MG63 (cell line): ENCODE measurements at regions not wholly inside any gene's neighbourhood (a gene's known extent, or its start where the extent isn't known, plus 50 kb on each side); places are given as distances from the start of the nearest gene placed in this dataset.
"Not testable (repeated sequence)": the region's sequence is repeated elsewhere in the genome, so short reads cannot be mapped to it uniquely, and the experiment has no call there.

Experiments used
- DNase-seq: peaks from one replicate; pipeline ENCODE4 v3.0.0-alpha.2; 2020
- H3K27me3 ChIP-seq: fragments of 250-450 bp; sonication (Bioruptor Pico); 2 replicates; pipeline ENCODE4 v1.5.1; 2020; ENCODE audit warnings: mild to moderate bottlenecking, moderate library complexity
- H3K36me3 ChIP-seq: fragments of 250-450 bp; sonication (Bioruptor Pico); 2 replicates; pipeline ENCODE4 v1.5.1; 2020; ENCODE audit warnings: mild to moderate bottlenecking, moderate library complexity
- H3K4me3 ChIP-seq: fragments of 250-450 bp; sonication (Bioruptor Pico); 2 replicates; pipeline ENCODE4 v1.5.1; 2020; ENCODE audit warnings: mild to moderate bottlenecking, moderate library complexity
- H3K9me3 ChIP-seq: fragments of 250-450 bp; sonication (Bioruptor Pico); 2 replicates; pipeline ENCODE4 v1.5.1; 2020; ENCODE audit warnings: mild to moderate bottlenecking, moderate library complexity

GRCh38 chr20:61101321-61101720, 150.7 kb upstream of the CDH4 start:
- DNase-seq, H3K36me3 ChIP-seq, H3K4me3 ChIP-seq, H3K9me3 ChIP-seq, H3K27me3 ChIP-seq: not testable (repeated sequence)

GRCh38 chr20:61104232-61104631, 147.8 kb upstream of the CDH4 start:
- Histone ChIP-seq H3K9me3 (no peaks in the 10 kb centered on the region), H3K27me3 (peaks cover 2% of the 10 kb centered on the region; the same call in 1 of the 2 replicates), H3K36me3 (no peaks in the 10 kb centered on the region), H3K4me3 (no peak overlapping the region)
- DNase-seq: no peak

- no peak for DNase-seq
- Histone ChIP-seq H3K36me3 (no peaks in the 10 kb centered on the region), H3K4me3 (no peak overlapping the region), H3K9me3 (no peaks in the 10 kb centered on the region), H3K27me3 (peaks cover 2% of the 10 kb centered on the region; the same call in 1 of the 2 replicates)
Measured at GRCh38 chr20:61105395-61105794, 146.7 kb upstream of the CDH4 start.

GRCh38 chr20:61106438-61106837, 145.6 kb upstream of the CDH4 start:
- no peak for DNase-seq
- no peaks in the 10 kb centered on the region for H3K36me3 ChIP-seq
- H3K27me3 ChIP-seq: peaks cover 2% of the 10 kb centered on the region; the same call in 1 of the 2 replicates
- H3K4me3 ChIP-seq: no peak overlapping the region
- no peaks in the 10 kb centered on the region for H3K9me3 ChIP-seq

- H3K4me3 ChIP-seq: no peak overlapping the region
- H3K36me3 ChIP-seq: no peaks in the 10 kb centered on the region
- H3K27me3 ChIP-seq: peaks cover 1% of the 10 kb centered on the region; the same call in 1 of the 2 replicates
- H3K9me3 ChIP-seq: no peaks in the 10 kb centered on the region
- no peak for DNase-seq
Measured at GRCh38 chr20:61109221-61109805, 142.7 kb upstream of the CDH4 start.

GRCh38 chr20:61112515-61112914, 139.5 kb upstream of the CDH4 start:
- H3K36me3 ChIP-seq: no peaks in the 10 kb centered on the region
- H3K9me3 ChIP-seq: no peaks in the 10 kb centered on the region
- H3K27me3 ChIP-seq: peaks cover 3% of the 10 kb centered on the region
- no peak overlapping the region for H3K4me3 ChIP-seq
- DNase-seq: no peak

- H3K9me3 ChIP-seq: no peaks in the 10 kb centered on the region
- H3K27me3 ChIP-seq: peaks cover 3% of the 10 kb centered on the region
- H3K4me3 ChIP-seq: no peak overlapping the region
- no peaks in the 10 kb centered on the region for H3K36me3 ChIP-seq
- no peak for DNase-seq
Measured at GRCh38 chr20:61113731-61114130, 138.3 kb upstream of the CDH4 start.

- Histone ChIP-seq H3K9me3 (no peaks in the 10 kb centered on the region), H3K36me3 (no peaks in the 10 kb centered on the region), H3K4me3 (no peak overlapping the region), H3K27me3 (peaks cover 3% of the 10 kb centered on the region)
- DNase-seq: no peak
Measured at GRCh38 chr20:61114493-61115175, 137.4 kb upstream of the CDH4 start.

- H3K27me3 ChIP-seq: peaks cover 3% of the 10 kb centered on the region
- no peak for DNase-seq
- no peak overlapping the region for H3K4me3 ChIP-seq
- H3K9me3 ChIP-seq: no peaks in the 10 kb centered on the region
- H3K36me3 ChIP-seq: no peaks in the 10 kb centered on the region
Measured at GRCh38 chr20:61115364-61116065, 136.5 kb upstream of the CDH4 start.

GRCh38 chr20:61117725-61118124, 134.3 kb upstream of the CDH4 start:
- Histone ChIP-seq H3K4me3 (no peak overlapping the region), H3K36me3 (no peaks in the 10 kb centered on the region), H3K27me3 (peaks cover 3% of the 10 kb centered on the region; the same call in 1 of the 2 replicates), H3K9me3 (no peaks in the 10 kb centered on the region)
- peak; percentile 58 for DNase-seq

- DNase-seq: peak; percentile 42
- H3K27me3 ChIP-seq: peaks cover 3% of the 10 kb centered on the region; the same call in 1 of the 2 replicates
- H3K9me3 ChIP-seq: no peaks in the 10 kb centered on the region
Measured at GRCh38 chr20:61118429-61119224, 133.4 kb upstream of the CDH4 start.

GRCh38 chr20:61119273-61119672, 132.8 kb upstream of the CDH4 start:
- Histone ChIP-seq H3K36me3 (no peaks in the 10 kb centered on the region), H3K4me3 (no peak overlapping the region), H3K9me3 (no peaks in the 10 kb centered on the region), H3K27me3 (peaks cover 3% of the 10 kb centered on the region; the same call in 1 of the 2 replicates)
- no peak for DNase-seq

More at GRCh38 chr20:61118429-61119224, 133.4 kb upstream of the CDH4 start:
- Histone ChIP-seq H3K36me3 (no peaks in the 10 kb centered on the region), H3K4me3 (no peak overlapping the region)

GRCh38 chr20:61119794-61120410, 132.2 kb upstream of the CDH4 start:
- H3K9me3 ChIP-seq: no peaks in the 10 kb centered on the region
- no peak for DNase-seq
- no peaks in the 10 kb centered on the region for H3K36me3 ChIP-seq
- H3K4me3 ChIP-seq: no peak overlapping the region
- peaks cover 3% of the 10 kb centered on the region; the same call in 1 of the 2 replicates for H3K27me3 ChIP-seq

GRCh38 chr20:61120595-61121515, 131.2 kb upstream of the CDH4 start:
- Histone ChIP-seq H3K36me3 (no peaks in the 10 kb centered on the region), H3K4me3 (no peak overlapping the region), H3K27me3 (no peaks in the 10 kb centered on the region), H3K9me3 (no peaks in the 10 kb centered on the region)
- peak; percentile 64 for DNase-seq

- Histone ChIP-seq H3K27me3 (no peaks in the 10 kb centered on the region), H3K4me3 (no peak overlapping the region), H3K9me3 (no peaks in the 10 kb centered on the region), H3K36me3 (no peaks in the 10 kb centered on the region)
- DNase-seq: no peak
Measured at GRCh38 chr20:61121661-61122060, 130.4 kb upstream of the CDH4 start.
